SK-N-SH treated with all-trans-retinoic acid at 6 μM for 48 hours (cell line): ENCODE measurements at regions not wholly inside any gene's neighbourhood (a gene's known extent, or its start where the extent isn't known, plus 50 kb on each side); places are given as distances from the start of the nearest gene placed in this dataset.

ENCODE experiments used
- ARNTL ChIP-seq: fragments of 450-650 bp; formaldehyde crosslinking; IDR thresholded peaks from 2 replicates; pipeline ENCODE4 v1.5.0; 2020; ENCODE audit warnings: low read depth, mild to moderate bottlenecking, moderate library complexity, borderline replicate concordance
- GLIS3 ChIP-seq: fragments of 250-450 bp; sonication (Bioruptor Pico); IDR thresholded peaks from 2 replicates; pipeline ENCODE4 v1.5.0; 2020; ENCODE audit warnings: mild to moderate bottlenecking, moderate library complexity
- RARB ChIP-seq: fragments of 250-450 bp; sonication (Bioruptor Pico); IDR thresholded peaks from 2 replicates; pipeline ENCODE4 v1.8.0; 2021; ENCODE audit warnings: mild to moderate bottlenecking, moderate library complexity
- ZC3H10 ChIP-seq: fragments of 250-450 bp; sonication (Bioruptor Pico); IDR thresholded peaks from 2 replicates; pipeline ENCODE4 v1.5.1; 2021; ENCODE audit warnings: mild to moderate bottlenecking, moderate library complexity
- ZFP30 ChIP-seq: fragments of 450-650 bp; formaldehyde crosslinking; IDR thresholded peaks from 2 replicates; pipeline ENCODE4 v1.5.0; 2022; ENCODE audit warnings: mild to moderate bottlenecking, moderate library complexity
- ZNF565 ChIP-seq: fragments of 450-650 bp; formaldehyde crosslinking; conservative IDR thresholded peaks from 2 replicates; pipeline ENCODE4 v1.5.0; 2020; ENCODE audit warnings: low read depth, mild to moderate bottlenecking, moderate library complexity
- TF ChIP-seq, protein P1 (sequence below): fragments of 250-450 bp; sonication (Bioruptor Pico); IDR thresholded peaks from 2 replicates; pipeline ENCODE4 v1.5.0; 2020; ENCODE audit warnings: mild to moderate bottlenecking, moderate library complexity
- TF ChIP-seq, protein P2 (sequence below): fragments of 250-450 bp; sonication (Bioruptor Pico); IDR thresholded peaks from 2 replicates; pipeline ENCODE4 v1.8.0; 2020; ENCODE audit warnings: mild to moderate bottlenecking, moderate library complexity, borderline replicate concordance

DNA sequence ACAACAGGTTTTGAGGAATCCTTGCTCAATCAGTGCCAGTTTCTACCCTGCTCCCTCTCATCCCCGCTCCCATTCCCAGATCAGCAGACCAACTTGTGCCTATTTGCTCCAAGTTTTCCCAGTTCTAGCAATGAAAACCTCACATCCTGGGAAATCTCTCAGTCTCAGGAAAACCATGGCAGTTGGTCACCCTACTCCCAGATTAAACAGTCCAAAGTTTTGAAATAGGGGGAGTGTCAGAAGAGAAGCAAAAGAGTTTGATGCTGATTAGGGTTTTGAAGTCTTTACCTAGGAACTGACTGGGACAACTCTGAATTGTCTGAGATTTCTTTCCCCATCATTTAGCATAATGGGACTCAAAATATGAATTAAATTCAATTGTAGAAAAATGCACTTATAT is 95.8 kb upstream of the ARID2 start:
- TF ChIP-seq, protein P1, sequence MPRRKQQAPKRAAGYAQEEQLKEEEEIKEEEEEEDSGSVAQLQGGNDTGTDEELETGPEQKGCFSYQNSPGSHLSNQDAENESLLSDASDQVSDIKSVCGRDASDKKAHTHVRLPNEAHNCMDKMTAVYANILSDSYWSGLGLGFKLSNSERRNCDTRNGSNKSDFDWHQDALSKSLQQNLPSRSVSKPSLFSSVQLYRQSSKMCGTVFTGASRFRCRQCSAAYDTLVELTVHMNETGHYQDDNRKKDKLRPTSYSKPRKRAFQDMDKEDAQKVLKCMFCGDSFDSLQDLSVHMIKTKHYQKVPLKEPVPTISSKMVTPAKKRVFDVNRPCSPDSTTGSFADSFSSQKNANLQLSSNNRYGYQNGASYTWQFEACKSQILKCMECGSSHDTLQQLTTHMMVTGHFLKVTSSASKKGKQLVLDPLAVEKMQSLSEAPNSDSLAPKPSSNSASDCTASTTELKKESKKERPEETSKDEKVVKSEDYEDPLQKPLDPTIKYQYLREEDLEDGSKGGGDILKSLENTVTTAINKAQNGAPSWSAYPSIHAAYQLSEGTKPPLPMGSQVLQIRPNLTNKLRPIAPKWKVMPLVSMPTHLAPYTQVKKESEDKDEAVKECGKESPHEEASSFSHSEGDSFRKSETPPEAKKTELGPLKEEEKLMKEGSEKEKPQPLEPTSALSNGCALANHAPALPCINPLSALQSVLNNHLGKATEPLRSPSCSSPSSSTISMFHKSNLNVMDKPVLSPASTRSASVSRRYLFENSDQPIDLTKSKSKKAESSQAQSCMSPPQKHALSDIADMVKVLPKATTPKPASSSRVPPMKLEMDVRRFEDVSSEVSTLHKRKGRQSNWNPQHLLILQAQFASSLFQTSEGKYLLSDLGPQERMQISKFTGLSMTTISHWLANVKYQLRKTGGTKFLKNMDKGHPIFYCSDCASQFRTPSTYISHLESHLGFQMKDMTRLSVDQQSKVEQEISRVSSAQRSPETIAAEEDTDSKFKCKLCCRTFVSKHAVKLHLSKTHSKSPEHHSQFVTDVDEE (CRISPR knock-in tag): no peak
- TF ChIP-seq ARNTL (no peak), RARB (CRISPR knock-in tag) (no peak), ZFP30 (CRISPR knock-in tag) (no peak), ZC3H10 (CRISPR knock-in tag) (no peak), ZNF565 (CRISPR knock-in tag) (no peak), GLIS3 (CRISPR knock-in tag) (no peak)
- TF ChIP-seq, protein P2, sequence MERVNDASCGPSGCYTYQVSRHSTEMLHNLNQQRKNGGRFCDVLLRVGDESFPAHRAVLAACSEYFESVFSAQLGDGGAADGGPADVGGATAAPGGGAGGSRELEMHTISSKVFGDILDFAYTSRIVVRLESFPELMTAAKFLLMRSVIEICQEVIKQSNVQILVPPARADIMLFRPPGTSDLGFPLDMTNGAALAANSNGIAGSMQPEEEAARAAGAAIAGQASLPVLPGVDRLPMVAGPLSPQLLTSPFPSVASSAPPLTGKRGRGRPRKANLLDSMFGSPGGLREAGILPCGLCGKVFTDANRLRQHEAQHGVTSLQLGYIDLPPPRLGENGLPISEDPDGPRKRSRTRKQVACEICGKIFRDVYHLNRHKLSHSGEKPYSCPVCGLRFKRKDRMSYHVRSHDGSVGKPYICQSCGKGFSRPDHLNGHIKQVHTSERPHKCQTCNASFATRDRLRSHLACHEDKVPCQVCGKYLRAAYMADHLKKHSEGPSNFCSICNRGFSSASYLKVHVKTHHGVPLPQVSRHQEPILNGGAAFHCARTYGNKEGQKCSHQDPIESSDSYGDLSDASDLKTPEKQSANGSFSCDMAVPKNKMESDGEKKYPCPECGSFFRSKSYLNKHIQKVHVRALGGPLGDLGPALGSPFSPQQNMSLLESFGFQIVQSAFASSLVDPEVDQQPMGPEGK (CRISPR knock-in tag): no peak
